GM21619 (cell line): ENCODE measurements at regions not wholly inside any gene's neighbourhood (a gene's known extent, or its start where the extent isn't known, plus 50 kb on each side); places are given as distances from the start of the nearest gene placed in this dataset.
"Not testable (repeated sequence)": the region's sequence is repeated elsewhere in the genome, so short reads cannot be mapped to it uniquely, and the experiment has no call there.

Source experiments
- ATAC-seq: cut with Tn5 transposase; IDR thresholded peaks from one replicate; pipeline ENCODE4 v1.9.1; 2021; ENCODE audit not compliant: unreplicated experiment

- ATAC-seq = no peak
Observed at GRCh38 chr6:96743496-96743895, 93.8 kb downstream of the GPR63 start.

DNA sequence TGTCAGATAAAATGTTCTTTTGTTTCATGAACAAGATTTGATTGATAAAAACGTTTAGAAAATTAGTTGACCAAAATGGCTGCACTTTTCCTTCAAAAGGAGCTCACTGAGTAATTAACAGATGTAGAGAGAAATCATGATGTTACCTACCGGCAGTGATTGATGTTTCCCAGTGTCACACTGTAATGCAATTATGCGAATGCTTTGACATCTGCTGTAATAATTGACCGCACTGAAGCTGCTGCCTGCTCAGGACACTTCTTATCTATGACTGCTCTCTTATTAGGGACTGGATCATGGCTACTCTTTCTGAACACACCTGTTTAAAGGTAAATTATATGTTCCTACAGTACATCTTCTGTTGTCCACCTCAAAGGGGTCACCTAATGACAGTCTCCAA lies 94.6 kb downstream of the GPR63 start:
- no peak for ATAC-seq

DNA sequence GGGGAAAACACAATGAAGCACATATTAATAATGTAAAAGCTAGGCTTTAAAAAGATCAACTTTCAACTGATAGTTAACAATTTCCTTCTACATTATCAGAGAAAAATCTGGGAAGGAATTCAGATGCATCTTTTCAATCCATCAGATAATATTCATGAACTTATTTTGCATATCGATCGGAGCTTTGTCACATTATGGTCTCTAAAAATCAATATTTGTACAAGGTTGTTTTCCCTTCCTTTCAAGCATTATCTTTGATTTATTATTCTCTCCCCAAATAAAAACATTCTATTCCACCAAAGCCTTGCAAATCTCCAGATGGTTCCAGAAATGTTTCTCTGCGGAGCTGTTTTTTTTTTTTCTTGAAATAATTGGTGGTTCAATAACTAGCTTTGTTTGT lies 101.9 kb downstream of the GPR63 start:
- no peak for ATAC-seq

GRCh38 chr6:96727144-96727543 lies 110.1 kb downstream of the GPR63 start:
- no peak for ATAC-seq

- no peak for ATAC-seq
Observed at GRCh38 chr6:96725296-96725695, 112.0 kb downstream of the GPR63 start.

DNA sequence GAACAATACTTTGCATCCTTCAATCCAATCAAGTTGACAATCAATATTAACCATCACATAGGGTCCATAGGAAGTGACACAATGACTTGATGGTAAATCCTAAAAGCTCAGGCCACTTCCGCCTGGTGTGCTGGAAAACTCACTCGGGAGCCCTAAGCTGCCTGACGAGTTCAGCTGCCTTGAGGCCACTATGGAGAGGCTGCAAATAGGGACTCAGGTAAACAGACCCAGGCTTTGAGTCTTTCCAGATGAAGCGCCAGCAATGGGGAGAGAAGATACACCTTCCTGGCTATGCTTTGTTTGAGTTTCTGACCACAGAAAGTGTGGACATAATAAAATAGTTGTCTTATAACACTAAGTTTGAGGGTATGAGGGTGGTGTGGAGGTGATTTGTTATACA lies 112.6 kb downstream of the GPR63 start:
- no peak for ATAC-seq

- ATAC-seq = no peak
Observed at GRCh38 chr6:96723362-96723761, 113.9 kb downstream of the GPR63 start.

- ATAC-seq = no peak
Observed at GRCh38 chr6:96721227-96721626, 116.0 kb downstream of the GPR63 start.

GRCh38 chr6:96716221-96716620 lies 121.1 kb downstream of the GPR63 start:
- no peak for ATAC-seq

GRCh38 chr6:96715608-96716007 lies 121.7 kb downstream of the GPR63 start:
- no peak for ATAC-seq

- peak; percentile 59 for ATAC-seq
Observed at GRCh38 chr6:96704713-96705112, 132.6 kb downstream of the GPR63 start.

GRCh38 chr6:96702626-96703025 lies 134.7 kb downstream of the GPR63 start:
- no peak for ATAC-seq

- no peak for ATAC-seq
Observed at GRCh38 chr6:96700915-96701314, 136.4 kb downstream of the GPR63 start.

GRCh38 chr6:96694429-96694828 lies 131.5 kb downstream of the FHL5 start:
- ATAC-seq = not testable (repeated sequence)

DNA sequence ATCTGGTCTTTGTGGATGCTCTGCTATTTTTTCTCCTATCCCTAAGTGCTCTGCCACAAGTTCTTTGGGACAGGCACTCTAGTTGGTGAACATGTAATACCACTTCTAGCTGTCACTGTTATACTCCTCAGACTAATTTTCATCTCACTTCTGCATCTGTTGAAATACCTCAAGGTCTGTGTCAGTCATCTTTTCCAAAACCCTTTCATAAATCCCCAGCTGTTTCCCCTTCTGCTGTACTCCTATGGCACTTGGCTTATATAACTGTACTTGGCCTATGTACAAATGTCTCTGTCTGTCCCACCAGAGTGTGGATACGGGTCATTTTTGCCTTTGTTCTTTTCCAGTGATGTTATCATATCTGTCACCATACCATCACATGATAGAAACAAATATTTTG lies 124.2 kb downstream of the FHL5 start:
- ATAC-seq = no peak

GRCh38 chr6:96685702-96686101 lies 122.8 kb downstream of the FHL5 start:
- no peak for ATAC-seq

DNA sequence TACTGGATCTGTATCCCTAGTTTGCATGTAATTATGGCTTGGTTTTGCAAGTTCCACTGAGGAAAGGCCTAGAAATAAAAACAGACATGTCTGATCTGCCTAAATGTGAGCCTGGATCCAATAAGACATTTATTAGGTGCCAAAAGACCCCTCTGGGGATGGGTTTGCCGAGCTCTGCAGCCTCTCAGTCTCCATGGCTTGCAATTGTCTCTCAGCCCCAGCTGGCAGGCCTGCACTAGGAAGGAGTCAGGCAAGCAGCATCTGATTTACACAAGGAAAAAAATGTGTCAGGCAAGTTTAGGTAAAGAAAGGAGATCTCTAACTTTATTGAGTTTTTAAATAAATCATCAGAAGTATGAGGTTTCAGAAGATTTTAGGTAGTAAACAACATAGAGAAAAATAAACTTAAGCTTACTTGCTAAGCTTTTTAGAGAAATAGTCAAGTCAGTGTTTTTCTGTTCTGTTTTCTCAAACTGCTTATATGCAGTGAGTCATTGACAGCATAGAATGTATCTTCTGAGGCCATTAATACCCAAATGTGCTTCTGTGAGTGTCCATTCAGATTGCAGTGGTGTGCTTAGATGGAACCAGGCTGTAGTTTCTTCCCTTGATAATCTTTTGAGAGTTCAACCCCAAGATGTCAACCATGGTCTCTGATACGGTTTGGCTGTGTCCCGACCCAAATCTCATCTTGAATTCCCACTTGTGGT lies 121.0 kb downstream of the FHL5 start:
- no peak for ATAC-seq

DNA sequence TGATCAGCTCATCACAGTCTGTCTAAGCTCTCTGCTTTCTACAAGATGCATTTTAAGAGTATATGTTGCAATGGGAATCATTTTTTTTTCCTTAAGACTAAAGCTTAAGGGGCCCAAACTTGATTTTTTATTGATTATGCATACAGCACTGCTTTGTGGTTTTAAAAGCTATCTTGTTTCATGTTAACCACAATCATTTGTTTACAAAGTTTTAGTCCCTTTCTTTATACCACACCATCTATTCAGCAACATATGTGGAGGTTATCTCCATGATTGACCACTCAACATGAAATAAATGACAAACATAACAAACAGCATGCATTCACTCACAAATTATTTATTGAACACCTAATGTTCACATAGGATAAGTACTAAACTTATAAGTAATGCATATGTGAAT lies 119.1 kb downstream of the FHL5 start:
- no peak for ATAC-seq

GRCh38 chr6:96675597-96675996 lies 112.7 kb downstream of the FHL5 start:
- no peak for ATAC-seq
